PC-3 (cell line): ENCODE measurements at regions not wholly inside any gene's neighbourhood (a gene's known extent, or its start where the extent isn't known, plus 50 kb on each side); places are given as distances from the start of the nearest gene placed in this dataset.
A peak's percentile ranks its signal among the peaks of the same experiment; 100 is the strongest.

Experiments used
- ATAC-seq: fragments of 200-7000 bp; cut with Tn5 transposase; 2 replicates; pipeline ENCODE4 v1.9.1; 2020; ENCODE audit warnings: mild to moderate bottlenecking, moderate library complexity
- BruUV-seq: library from RNA; stranded (reverse); fragments of 400-500 nt; replicated peaks from 2 replicates; lab custom pipeline; 2021; lab: Mats Ljungman, UMichigan
- CTCF ChIA-PET: fragments of 300-600 bp; sonication (Branson Sonifier 250); formaldehyde crosslinking; loops from one replicate; lab custom pipeline; 2022; ENCODE audit warnings: antibody characterized with exemption; lab: Charles Lee
- POLR2A ChIA-PET: fragments of 300-600 bp; sonication (Branson Sonifier 250); formaldehyde crosslinking; loops from one replicate; lab custom pipeline; 2022; ENCODE audit warnings: antibody characterized with exemption; ENCODE audit not compliant: unreplicated experiment; lab: Charles Lee
- DNase-seq: peaks from one replicate; pipeline ENCODE4 v3.0.0-alpha.2; 2015
- H2AFZ ChIP-seq: fragments of 300-600 bp; sonication (generic); 2 replicates; pipeline ENCODE4 v1.6.0; 2016; ENCODE audit warnings: antibody characterized with exemption, low read length
- H3F3A ChIP-seq: fragments of 300-600 bp; sonication (generic); one replicate; pipeline ENCODE4 v1.6.0; 2017; ENCODE audit warnings: antibody characterized with exemption, low read length, control low read depth, mild to moderate bottlenecking; ENCODE audit not compliant: unreplicated experiment
- H3K27ac ChIP-seq: fragments of 300-600 bp; sonication (generic); 2 replicates; pipeline ENCODE4 v1.5.1; 2016; ENCODE audit warnings: mild to moderate bottlenecking, low read length
- H3K27me3 ChIP-seq: fragments of 300-600 bp; sonication (generic); 2 replicates; pipeline ENCODE4 v1.6.1; 2016; ENCODE audit warnings: low read length, mixed read lengths
- H3K36me3 ChIP-seq: fragments of 300-600 bp; sonication (generic); 2 replicates; pipeline ENCODE4 v1.6.1; 2016; ENCODE audit warnings: low read depth, mixed run types, low read length, mixed read lengths
- H3K4me1 ChIP-seq: fragments of 300-600 bp; sonication (generic); 2 replicates; pipeline ENCODE4 v1.5.1; 2016; ENCODE audit warnings: low read length; ENCODE audit not compliant: insufficient read depth
- H3K4me2 ChIP-seq: fragments of 300-600 bp; sonication (generic); 2 replicates; pipeline ENCODE4 v1.6.0; 2016; ENCODE audit warnings: low read length
- H3K4me3 ChIP-seq: fragments of 300-600 bp; sonication (generic); 2 replicates; pipeline ENCODE4 v1.5.1; 2016; ENCODE audit warnings: mild to moderate bottlenecking, low read length, mixed read lengths
- H3K79me2 ChIP-seq: fragments of 300-600 bp; sonication (generic); 2 replicates; pipeline ENCODE4 v1.6.1; 2017; ENCODE audit warnings: low read length, mixed read lengths
- H3K9ac ChIP-seq: fragments of 300-600 bp; sonication (generic); 2 replicates; pipeline ENCODE4 v1.6.0; 2016; ENCODE audit warnings: mild to moderate bottlenecking, low read length
- H3K9me2 ChIP-seq: fragments of 300-600 bp; sonication (generic); replicated peaks from 2 replicates; pipeline ENCODE4 v1.6.1; 2016; ENCODE audit warnings: mixed run types, low read length, mixed read lengths
- H3K9me3 ChIP-seq: fragments of 300-600 bp; sonication (generic); 2 replicates; pipeline ENCODE4 v1.6.1; 2016; ENCODE audit warnings: low read length, mixed read lengths
- H4K20me1 ChIP-seq: fragments of 300-600 bp; sonication (generic); 2 replicates; pipeline ENCODE4 v1.6.1; 2016; ENCODE audit warnings: low read length, mixed read lengths
- CTCF ChIP-seq: fragments of 300-600 bp; sonication (generic); conservative IDR thresholded peaks from 2 replicates; pipeline ENCODE4 v1.5.1; 2017; ENCODE audit warnings: antibody characterized with exemption, low read depth, mild to moderate bottlenecking, low read length
- EZH2 ChIP-seq: fragments of 300-600 bp; sonication (generic); IDR thresholded peaks from one replicate; pipeline ENCODE4 v1.6.1; 2017; ENCODE audit warnings: antibody characterized with exemption, mild to moderate bottlenecking, low read length; ENCODE audit not compliant: unreplicated experiment
- EZH2phosphoT487 ChIP-seq: fragments of 300-600 bp; sonication (generic); IDR thresholded peaks from 2 replicates; pipeline ENCODE4 v1.6.1; 2018; ENCODE audit warnings: mild to moderate bottlenecking, antibody characterized with exemption, low read length, borderline replicate concordance
- intact Hi-C: fragments of 100-400 bp; cut with micrococcal nuclease; formaldehyde crosslinking; loops from 2 replicates; pipeline ENCODE4 v1.9.0; 2023

GRCh38 chr20:56088375-56088774 is 83.1 kb upstream of the CBLN4 start:
- Histone ChIP-seq H3K4me3 (no peak overlapping the region), H2AFZ (no peak overlapping the region), H3K9me2 (no peaks in the 10 kb centered on the region), H3K9ac (no peak overlapping the region), H3K9me3 (peaks cover 31% of the 10 kb centered on the region), H3K27me3 (no peaks in the 10 kb centered on the region), H3K27ac (no peak overlapping the region), H3K4me1 (no peaks in the 10 kb centered on the region), H3K4me2 (no peak overlapping the region), H4K20me1 (no peaks in the 10 kb centered on the region), H3K79me2 (no peaks in the 10 kb centered on the region), H3F3A (no peaks in the 10 kb centered on the region), H3K36me3 (no peaks in the 10 kb centered on the region)
- POLR2A ChIA-PET, result no interaction called here
- intact Hi-C loops, result no loop called here
- CTCF ChIA-PET, result no interaction called here
- no TSS peak for BruUV-seq
- TF ChIP-seq CTCF, result no peak
- TF ChIP-seq EZH2, result no peak
- no peak for TF ChIP-seq EZH2phosphoT487
- no peak for ATAC-seq
- no peak for DNase-seq

GRCh38 chr20:56091628-56092234 is 86.4 kb upstream of the CBLN4 start:
- Histone ChIP-seq H3K36me3 (no peaks in the 10 kb centered on the region), H3K9ac (no peak overlapping the region), H2AFZ (no peak overlapping the region), H3K9me3 (peaks cover 33% of the 10 kb centered on the region; the same call in 1 of the 2 replicates), H3K27me3 (no peaks in the 10 kb centered on the region), H3K4me3 (no peak overlapping the region), H3K9me2 (no peaks in the 10 kb centered on the region), H3K27ac (no peak overlapping the region), H3K79me2 (no peaks in the 10 kb centered on the region), H4K20me1 (no peaks in the 10 kb centered on the region), H3F3A (no peaks in the 10 kb centered on the region), H3K4me1 (no peaks in the 10 kb centered on the region), H3K4me2 (no peak overlapping the region)
- ChIA-PET CTCF (no interaction called here), POLR2A (no interaction called here)
- ATAC-seq (no peak), DNase-seq (peak; percentile 41)
- TF ChIP-seq CTCF, result no peak
- TF ChIP-seq EZH2, result no peak
- no peak for TF ChIP-seq EZH2phosphoT487
- BruUV-seq, result no TSS peak
- intact Hi-C loops, result no loop called here

- no peak overlapping the region for H2AFZ ChIP-seq
- H3K4me3 ChIP-seq, result no peak overlapping the region
- H3K27ac ChIP-seq, result no peak overlapping the region
- BruUV-seq, result no TSS peak
- DNase-seq (no peak), ATAC-seq (no peak)
- H3K79me2 ChIP-seq, result no peaks in the 10 kb centered on the region
- TF ChIP-seq CTCF (no peak), EZH2phosphoT487 (no peak), EZH2 (no peak)
- H3K36me3 ChIP-seq, result no peaks in the 10 kb centered on the region
- ChIA-PET POLR2A (no interaction called here), CTCF (no interaction called here)
- H3K4me1 ChIP-seq, result no peaks in the 10 kb centered on the region
- no peak overlapping the region for H3K4me2 ChIP-seq
- no peaks in the 10 kb centered on the region for H3F3A ChIP-seq
- intact Hi-C loops, result no loop called here
- H3K9ac ChIP-seq, result no peak overlapping the region
- no peaks in the 10 kb centered on the region for H3K9me2 ChIP-seq
- H4K20me1 ChIP-seq, result no peaks in the 10 kb centered on the region
- no peaks in the 10 kb centered on the region for H3K27me3 ChIP-seq
- peaks cover 38% of the 10 kb centered on the region for H3K9me3 ChIP-seq
These were observed 88.9 kb upstream of the CBLN4 start for GRCh38 chr20:56094228-56094627.
